ENCODE measurements at regions not wholly inside any gene's neighbourhood (a gene's known extent, or its start where the extent isn't known, plus 50 kb on each side); places are given as distances from the start of the nearest gene placed in this dataset.

DNA sequence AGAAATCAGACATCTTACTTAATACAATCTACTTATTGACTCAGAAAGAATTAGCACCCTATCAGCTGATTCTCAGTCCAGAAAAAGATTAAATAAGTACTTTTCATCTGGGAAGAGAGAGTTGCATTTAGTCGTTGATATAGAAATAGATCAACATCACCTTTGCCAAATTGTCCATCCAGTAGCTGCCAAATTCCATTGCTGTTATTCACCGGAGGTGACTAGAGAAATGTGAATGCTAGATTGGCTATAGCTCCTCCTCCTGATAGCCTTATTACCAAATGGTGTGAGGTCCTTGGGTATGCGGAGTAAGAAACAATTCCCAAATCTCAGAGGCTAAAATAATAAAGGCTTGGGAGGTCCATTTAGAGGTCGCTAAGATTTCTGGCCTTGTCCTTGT is 723.3 kb upstream of the FLRT2 start:
- Histone ChIP-seq H3K27me3 (no peaks in the 10 kb centered on the region), H3K27ac (no peak overlapping the region), H3K4me1 (no peaks in the 10 kb centered on the region), H3K9me3 (no peaks in the 10 kb centered on the region), H3K36me3 (no peaks in the 10 kb centered on the region), H3K4me3 (no peak overlapping the region)
- ATAC-seq (no peak), DNase-seq (no peak), FAIRE-seq (no peak)
- TF ChIP-seq, protein P1, sequence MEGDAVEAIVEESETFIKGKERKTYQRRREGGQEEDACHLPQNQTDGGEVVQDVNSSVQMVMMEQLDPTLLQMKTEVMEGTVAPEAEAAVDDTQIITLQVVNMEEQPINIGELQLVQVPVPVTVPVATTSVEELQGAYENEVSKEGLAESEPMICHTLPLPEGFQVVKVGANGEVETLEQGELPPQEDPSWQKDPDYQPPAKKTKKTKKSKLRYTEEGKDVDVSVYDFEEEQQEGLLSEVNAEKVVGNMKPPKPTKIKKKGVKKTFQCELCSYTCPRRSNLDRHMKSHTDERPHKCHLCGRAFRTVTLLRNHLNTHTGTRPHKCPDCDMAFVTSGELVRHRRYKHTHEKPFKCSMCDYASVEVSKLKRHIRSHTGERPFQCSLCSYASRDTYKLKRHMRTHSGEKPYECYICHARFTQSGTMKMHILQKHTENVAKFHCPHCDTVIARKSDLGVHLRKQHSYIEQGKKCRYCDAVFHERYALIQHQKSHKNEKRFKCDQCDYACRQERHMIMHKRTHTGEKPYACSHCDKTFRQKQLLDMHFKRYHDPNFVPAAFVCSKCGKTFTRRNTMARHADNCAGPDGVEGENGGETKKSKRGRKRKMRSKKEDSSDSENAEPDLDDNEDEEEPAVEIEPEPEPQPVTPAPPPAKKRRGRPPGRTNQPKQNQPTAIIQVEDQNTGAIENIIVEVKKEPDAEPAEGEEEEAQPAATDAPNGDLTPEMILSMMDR (IDR thresholded peaks at IDR 0.05), result no peak
- 58 to 63% methylated on average over 4 of the region's 4 CpGs for WGBS, 2 donors
- intact Hi-C loops (cut with DNase I), result no loop called here

DNA sequence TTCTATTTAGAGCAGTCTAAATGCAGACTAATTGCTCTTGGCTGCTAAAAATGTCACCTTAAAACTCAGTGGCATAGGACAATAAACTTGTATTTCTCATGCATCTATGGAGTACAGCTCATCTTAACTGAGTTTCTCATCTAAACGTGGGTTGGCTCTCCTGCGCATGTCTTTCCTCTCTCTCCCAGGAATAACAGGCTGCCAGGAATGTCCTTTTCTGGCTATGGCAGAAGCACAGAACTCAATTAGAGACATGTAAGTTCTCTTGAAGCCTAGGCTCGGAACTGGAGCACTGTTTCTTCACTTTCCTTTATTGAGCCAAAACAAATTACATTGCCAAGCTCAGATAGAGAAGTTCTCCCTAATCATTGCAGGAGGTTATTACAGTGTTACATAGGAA is 722.3 kb upstream of the FLRT2 start:
- TF ChIP-seq, protein P1 (IDR thresholded peaks at IDR 0.05), result no peak
- H3K9me3 ChIP-seq, result no peaks in the 10 kb centered on the region
- no peaks in the 10 kb centered on the region for H3K36me3 ChIP-seq
- H3K4me1 ChIP-seq, result no peaks in the 10 kb centered on the region
- no peak overlapping the region for H3K27ac ChIP-seq
- no peak overlapping the region for H3K4me3 ChIP-seq
- intact Hi-C loops (cut with DNase I), result no loop called here
- no peak for ATAC-seq
- 78 to 87% methylated on average over 3 of the region's 3 CpGs for WGBS, 2 donors
- FAIRE-seq, result no peak
- H3K27me3 ChIP-seq, result no peaks in the 10 kb centered on the region
- DNase-seq, result no peak

DNA sequence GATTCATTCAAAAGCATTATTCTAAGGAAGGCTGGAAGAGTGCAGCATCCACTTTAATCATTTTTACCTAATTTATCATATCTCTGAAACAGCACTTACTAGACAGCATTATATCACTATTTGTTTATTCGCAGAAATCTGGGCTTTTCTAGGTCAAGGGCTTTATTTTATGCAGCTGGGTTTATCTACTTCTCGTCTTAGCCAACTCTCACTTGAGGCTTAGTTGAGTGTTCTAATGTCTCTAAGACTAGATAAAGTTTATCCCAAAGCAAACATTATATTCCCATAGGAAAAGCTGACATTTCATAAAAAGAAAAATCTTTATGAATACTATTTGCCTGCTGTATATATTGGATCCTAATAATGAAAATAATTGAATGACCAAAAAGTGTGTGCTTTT is 720.8 kb upstream of the FLRT2 start:
- Histone ChIP-seq H3K36me3 (no peaks in the 10 kb centered on the region), H3K27ac (no peak overlapping the region), H3K4me1 (no peaks in the 10 kb centered on the region), H3K4me3 (no peak overlapping the region), H3K9me3 (no peaks in the 10 kb centered on the region), H3K27me3 (no peaks in the 10 kb centered on the region)
- intact Hi-C loops (cut with DNase I), result no loop called here
- DNase-seq, result no peak
- WGBS, 2 donors, result 29 to 32% methylated on average over 2 of the region's 2 CpGs
- FAIRE-seq, result no peak
- ATAC-seq, result no peak
- TF ChIP-seq, protein P1 (IDR thresholded peaks at IDR 0.05), result no peak

DNA sequence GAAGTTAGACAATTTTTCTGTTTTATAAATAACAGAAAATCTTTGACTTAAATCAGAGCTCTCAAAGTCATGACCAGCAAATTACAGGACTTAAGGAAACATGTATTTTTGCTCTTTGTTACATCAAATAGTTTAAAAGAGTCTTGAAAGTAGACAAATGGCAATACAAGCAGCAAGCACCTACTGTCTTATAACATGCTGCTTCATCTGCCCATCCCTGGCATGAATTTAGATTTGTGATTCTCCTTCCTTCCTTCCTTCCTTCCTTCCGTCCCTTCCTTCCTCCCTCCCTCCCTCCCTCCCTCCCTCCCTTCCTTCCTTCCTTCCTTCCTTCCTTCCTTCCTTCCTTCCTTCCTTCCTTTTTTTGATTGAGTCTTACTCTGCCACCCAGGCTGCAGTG is 715.6 kb upstream of the FLRT2 start:
- no peak overlapping the region for H3K27ac ChIP-seq
- TF ChIP-seq, protein P1 (IDR thresholded peaks at IDR 0.05), result no peak
- no peak for DNase-seq
- no peak overlapping the region for H3K4me3 ChIP-seq
- no peaks in the 10 kb centered on the region for H3K36me3 ChIP-seq
- intact Hi-C loops (cut with DNase I), result no loop called here
- no peak for ATAC-seq
- no peak for FAIRE-seq
- H3K9me3 ChIP-seq, result no peaks in the 10 kb centered on the region
- WGBS, 2 donors, result 67 to 87% methylated on average over 1 of the region's 1 CpG
- H3K4me1 ChIP-seq, result no peaks in the 10 kb centered on the region
- H3K27me3 ChIP-seq, result no peaks in the 10 kb centered on the region

DNA sequence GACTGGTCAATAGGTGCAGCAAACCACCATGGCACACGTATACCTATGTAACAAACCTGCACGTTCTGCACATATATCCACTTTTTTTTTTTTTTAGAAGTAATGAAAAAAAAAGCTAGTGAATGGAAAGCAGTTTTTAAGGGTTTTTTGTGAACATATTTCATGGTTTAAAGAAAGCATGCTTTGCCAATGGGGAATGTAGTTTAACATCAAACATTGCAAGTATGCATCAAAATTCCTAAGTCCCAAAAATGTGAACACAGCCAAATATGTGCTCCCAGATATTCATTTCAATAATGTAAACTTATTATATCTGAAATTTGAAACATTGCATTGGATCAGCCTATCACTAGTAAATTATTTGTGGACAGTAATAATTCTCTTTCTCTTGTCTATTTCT is 710.4 kb upstream of the FLRT2 start:
- intact Hi-C loops (cut with DNase I), result no loop called here
- ATAC-seq, result no peak
- Histone ChIP-seq H3K27me3 (no peaks in the 10 kb centered on the region), H3K9me3 (no peaks in the 10 kb centered on the region), H3K4me1 (no peaks in the 10 kb centered on the region), H3K36me3 (no peaks in the 10 kb centered on the region), H3K27ac (no peak overlapping the region), H3K4me3 (no peak overlapping the region)
- WGBS, 2 donors, result 71 to 81% methylated on average over 2 of the region's 2 CpGs
- TF ChIP-seq, protein P1 (IDR thresholded peaks at IDR 0.05), result no peak
- no peak for DNase-seq
- FAIRE-seq, result no peak
